GM12891 (cell line): ENCODE measurements at regions not wholly inside any gene's neighbourhood (a gene's known extent, or its start where the extent isn't known, plus 50 kb on each side); places are given as distances from the start of the nearest gene placed in this dataset.
"Not testable (repeated sequence)": the region's sequence is repeated elsewhere in the genome, so short reads cannot be mapped to it uniquely, and the experiment has no call there.

Experiments used
- DNase-seq: peaks from one replicate; pipeline ENCODE4 v3.0.0; 2011; ENCODE audit warnings: low spot score; ENCODE audit not compliant: insufficient read length
- FAIRE-seq: peaks from 2 replicates; lab custom pipeline; 2011; peaks lifted over from hg19 to GRCh38; lab: Jason Lieb, UNC
- PAX5 ChIP-seq: IDR thresholded peaks from 2 replicates; pipeline ENCODE4 v1.6.1; 2011; ENCODE audit warnings: low read length, moderate library complexity, mild to moderate bottlenecking; ENCODE audit not compliant: insufficient read depth, severe bottlenecking
- POLR2A ChIP-seq: IDR thresholded peaks from 2 replicates; pipeline ENCODE4 v1.6.1; 2011; ENCODE audit warnings: low read depth, low read length, control low read depth
- POLR2AphosphoS5 ChIP-seq: IDR thresholded peaks from 2 replicates; pipeline ENCODE4 v1.6.1; 2011; ENCODE audit warnings: low read depth, low read length, control low read depth
- POU2F2 ChIP-seq: IDR thresholded peaks from 2 replicates; pipeline ENCODE4 v1.6.1; 2011; ENCODE audit warnings: low read depth, mild to moderate bottlenecking, control low read depth, low read length, moderate library complexity
- SPI1 ChIP-seq: IDR thresholded peaks from 2 replicates; pipeline ENCODE4 v1.6.1; 2011; ENCODE audit warnings: low read depth, low read length, control low read depth
- TAF1 ChIP-seq: IDR thresholded peaks from 2 replicates; pipeline ENCODE4 v1.6.1; 2011; ENCODE audit warnings: low read depth, low read length, control low read depth

DNA sequence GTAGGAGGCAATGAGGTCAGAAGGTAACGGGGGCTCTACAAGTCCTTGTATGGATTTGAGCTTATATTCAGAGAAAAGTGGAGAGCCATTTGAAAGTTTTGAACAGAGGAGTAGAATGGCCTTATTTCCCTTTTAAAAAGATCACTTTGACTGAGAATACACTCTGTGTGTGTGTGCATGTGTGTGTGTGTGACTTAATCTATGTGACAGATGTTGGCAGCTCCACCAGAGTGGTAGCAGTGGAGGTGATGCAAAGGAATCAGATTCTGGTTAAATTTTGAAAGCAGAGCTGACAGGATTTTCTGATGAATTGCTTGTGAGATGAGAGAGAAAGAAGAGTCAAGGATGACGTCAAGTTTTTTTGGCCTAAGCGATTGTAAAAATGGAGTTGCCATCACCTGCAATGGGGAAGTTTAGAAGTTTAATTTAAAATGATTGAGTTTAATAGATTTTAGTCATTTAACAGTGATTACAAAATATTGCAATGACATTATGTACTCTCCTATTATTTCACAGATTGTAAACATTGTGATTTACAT is 172.2 kb upstream of the HEY2 start:
- no peak for FAIRE-seq
- no peak for DNase-seq
- TF ChIP-seq POU2F2: no peak
- no peak for TF ChIP-seq POLR2A
- no peak for TF ChIP-seq POLR2AphosphoS5
- no peak for TF ChIP-seq PAX5
- no peak for TF ChIP-seq SPI1
- TF ChIP-seq TAF1: no peak

DNA sequence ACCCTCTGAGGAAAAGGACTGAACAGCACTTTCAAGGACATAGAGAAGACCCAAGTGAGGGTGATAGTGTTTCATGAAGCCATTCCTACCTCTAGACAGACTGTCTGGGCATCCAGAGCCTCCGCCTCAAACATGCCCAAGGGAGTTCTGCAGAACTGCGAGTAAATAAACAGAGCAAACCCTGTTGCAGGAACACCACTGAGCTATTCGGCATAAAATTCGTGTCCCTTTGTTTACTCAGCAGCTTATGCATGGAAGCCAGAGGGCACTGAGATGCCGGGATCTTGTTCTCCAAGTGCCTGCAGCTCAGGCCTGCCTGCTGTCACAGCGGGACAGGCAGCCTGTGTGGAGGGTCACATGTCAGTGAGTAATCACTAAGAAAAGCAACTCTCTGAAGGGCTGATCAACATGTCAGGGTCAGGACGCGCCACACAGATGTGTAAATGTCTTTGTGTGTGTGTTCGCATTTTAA is 164.9 kb upstream of the HEY2 start:
- TF ChIP-seq POU2F2: no peak
- no peak for TF ChIP-seq TAF1
- no peak for TF ChIP-seq SPI1
- no peak for TF ChIP-seq POLR2AphosphoS5
- TF ChIP-seq POLR2A: no peak
- TF ChIP-seq PAX5: no peak
- FAIRE-seq (no peak), DNase-seq (no peak)

DNA sequence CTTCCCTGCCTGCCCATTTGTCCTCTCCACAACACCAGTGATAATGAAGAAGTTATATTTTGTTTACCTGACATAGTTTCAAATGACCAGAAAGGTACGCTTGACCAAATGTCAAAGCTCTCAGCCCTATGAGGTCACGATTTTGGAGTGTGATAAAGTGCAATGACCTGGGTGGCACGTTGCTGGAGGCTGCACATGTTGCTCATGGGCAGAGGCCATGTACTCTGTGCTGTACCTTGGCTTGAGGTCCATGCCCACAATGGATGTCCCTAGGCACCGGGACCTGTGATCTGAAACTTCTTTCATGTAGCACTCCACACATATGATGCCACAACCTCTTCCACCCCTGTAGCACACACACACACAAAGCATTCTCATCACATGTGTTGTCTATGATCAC is 164.0 kb upstream of the HEY2 start:
- DNase-seq: no peak
- TF ChIP-seq PAX5 (no peak), TAF1 (no peak), POU2F2 (no peak), POLR2A (no peak)
- FAIRE-seq: no peak

- no peak for FAIRE-seq
- TF ChIP-seq TAF1 (no peak), SPI1 (no peak), POLR2AphosphoS5 (no peak), PAX5 (no peak), POLR2A (no peak), POU2F2 (no peak)
- DNase-seq: no peak
These were observed 163.4 kb upstream of the HEY2 start for GRCh38 chr6:125586074-125586473.

GRCh38 chr6:125586605-125587004 is 162.8 kb upstream of the HEY2 start:
- FAIRE-seq (no peak), DNase-seq (no peak)
- no peak for TF ChIP-seq SPI1
- no peak for TF ChIP-seq POLR2A
- TF ChIP-seq POLR2AphosphoS5: no peak
- TF ChIP-seq TAF1: no peak
- no peak for TF ChIP-seq PAX5
- no peak for TF ChIP-seq POU2F2

GRCh38 chr6:125587666-125588632 is 161.5 kb upstream of the HEY2 start:
- TF ChIP-seq TAF1 (no peak), POLR2AphosphoS5 (no peak), SPI1 (no peak), POLR2A (no peak), POU2F2 (no peak), PAX5 (no peak)
- no peak for FAIRE-seq

DNA sequence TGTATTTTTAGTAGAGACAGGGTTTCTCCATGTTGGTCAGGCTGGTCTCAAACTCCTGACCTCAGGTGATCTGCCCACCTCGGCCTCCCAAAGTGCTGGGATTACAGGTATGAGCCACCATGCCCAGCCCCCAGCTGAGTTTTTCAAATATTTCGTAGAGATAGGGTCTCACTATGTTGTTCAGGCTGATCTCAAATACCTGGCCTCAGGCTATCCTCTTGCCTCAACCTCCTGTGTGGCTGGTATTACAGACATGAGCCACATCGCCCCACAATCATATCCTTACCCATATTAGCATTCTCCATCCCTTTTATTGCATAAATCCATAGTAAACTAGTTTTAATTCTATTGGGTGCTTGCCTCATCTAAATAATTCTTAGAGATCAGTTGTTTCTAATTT is 157.6 kb upstream of the HEY2 start:
- not testable (repeated sequence) for DNase-seq, FAIRE-seq

More at GRCh38 chr6:125587666-125588632, 161.5 kb upstream of the HEY2 start:
- no peak for DNase-seq

DNA sequence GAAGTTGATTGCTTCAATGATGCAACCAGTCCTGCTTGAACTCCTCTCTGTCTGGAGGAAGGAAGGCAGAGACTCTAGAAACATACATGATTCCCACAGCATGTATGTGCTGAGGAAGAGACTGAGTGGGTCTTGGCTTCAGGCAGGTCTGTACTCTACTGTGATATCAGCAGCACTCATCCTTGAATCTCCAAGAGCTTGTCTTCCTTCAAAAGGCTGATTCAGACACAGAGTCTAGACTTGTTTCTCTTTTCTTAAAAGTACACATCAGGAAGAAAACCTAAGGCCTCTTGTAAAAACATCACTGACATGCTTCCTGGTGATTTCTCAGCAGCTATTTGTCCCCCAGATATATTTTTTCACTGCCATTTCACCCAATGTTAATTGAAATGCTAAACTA is 155.7 kb upstream of the HEY2 start:
- DNase-seq (no peak), FAIRE-seq (no peak)
- TF ChIP-seq POLR2AphosphoS5 (no peak), PAX5 (no peak), POLR2A (no peak), SPI1 (no peak), TAF1 (no peak), POU2F2 (no peak)

GRCh38 chr6:125596020-125596419 is 153.4 kb upstream of the HEY2 start:
- TF ChIP-seq TAF1 (no peak), POLR2A (no peak), POU2F2 (no peak), PAX5 (no peak), POLR2AphosphoS5 (no peak), SPI1 (no peak)
- DNase-seq: no peak
- no peak for FAIRE-seq
